ENCODE measurements at regions not wholly inside any gene's neighbourhood (a gene's known extent, or its start where the extent isn't known, plus 50 kb on each side); places are given as distances from the start of the nearest gene placed in this dataset.

DNA sequence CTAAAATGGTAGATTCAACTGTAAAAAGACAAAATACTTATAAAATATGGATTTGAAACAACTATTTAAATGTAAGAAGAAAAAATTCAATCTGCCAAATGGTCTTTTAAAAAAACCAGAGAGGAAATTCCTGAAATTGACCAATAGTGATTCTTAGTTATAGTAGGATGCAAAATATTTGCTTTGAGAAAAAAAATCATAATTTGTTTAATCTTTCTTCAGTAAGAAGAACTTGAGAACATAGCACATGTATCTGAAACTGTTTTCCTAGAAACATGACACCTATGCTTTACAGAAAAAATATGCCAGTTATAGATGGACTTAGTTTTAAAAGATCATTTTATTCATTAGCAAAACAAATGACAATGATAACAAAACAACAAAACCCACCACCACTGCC is 186.9 kb upstream of the CD180 start:
- DNase-seq: no peak

DNA sequence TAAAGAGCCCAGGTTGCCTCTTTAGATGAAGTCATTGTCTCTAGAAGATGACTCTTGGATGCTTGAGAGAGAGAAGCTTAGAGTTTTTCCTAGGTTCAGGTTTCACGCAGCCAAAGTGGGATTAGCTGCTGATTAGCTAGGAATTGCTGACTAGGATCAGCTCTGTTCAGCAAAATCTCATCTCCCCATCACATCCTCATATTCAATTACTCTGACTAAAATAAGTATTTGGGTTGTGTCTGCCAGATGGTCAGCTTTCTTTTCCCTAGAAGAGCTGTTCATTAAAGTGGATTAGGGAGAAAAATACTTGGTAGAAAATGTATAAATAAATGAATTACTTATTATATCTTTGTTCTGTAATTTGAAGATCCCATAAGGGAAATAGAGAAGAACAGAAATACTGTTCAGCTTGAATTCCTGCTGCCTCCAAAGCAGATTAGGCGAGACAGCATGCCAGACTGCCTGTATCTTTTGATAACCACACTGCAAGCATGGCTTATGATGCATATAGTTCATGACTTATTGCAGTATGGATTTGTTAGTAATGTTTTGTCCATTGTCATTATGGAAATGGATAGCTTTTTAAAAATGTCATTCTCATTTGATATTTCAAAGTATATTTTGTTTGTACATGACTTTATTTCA is 184.8 kb upstream of the CD180 start:
- no peak for DNase-seq

DNA sequence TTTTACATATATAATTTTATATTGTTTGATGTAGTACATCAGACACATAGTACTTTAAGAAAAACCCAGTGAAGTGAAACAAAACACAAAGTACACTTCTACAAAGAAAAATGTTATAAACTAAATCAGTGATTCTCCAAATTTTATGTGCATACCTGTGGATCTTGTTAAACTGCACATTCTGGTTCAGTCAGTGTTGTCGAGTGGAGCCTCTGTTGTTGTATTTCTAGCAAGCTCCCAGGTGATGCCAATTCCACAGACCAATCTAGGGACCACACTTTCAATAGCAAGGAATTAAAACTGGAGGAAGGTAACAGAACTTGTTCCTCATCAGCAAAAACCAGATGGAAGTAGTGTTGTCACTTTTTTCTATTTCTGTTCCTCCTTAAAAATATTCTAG is 183.8 kb upstream of the CD180 start:
- no peak for DNase-seq

DNA sequence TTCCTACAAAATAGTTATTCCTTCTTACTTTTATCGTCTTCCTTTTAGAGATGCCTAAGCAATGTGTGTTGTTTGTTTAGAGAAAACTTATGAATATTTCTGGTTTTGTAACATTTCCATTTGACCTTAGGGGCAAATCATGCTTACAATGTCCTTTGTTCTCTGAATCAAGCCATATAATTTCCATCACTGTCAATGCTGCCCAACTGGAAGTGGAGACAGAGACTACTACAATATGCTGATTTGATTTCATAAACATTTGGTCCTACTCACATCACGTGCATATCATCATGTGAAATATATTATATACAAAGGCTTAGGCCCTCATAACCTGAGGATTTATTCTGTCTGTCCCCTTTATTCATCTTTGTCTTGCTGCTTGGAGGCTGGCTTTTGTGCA is 183.2 kb upstream of the CD180 start:
- DNase-seq: no peak

DNA sequence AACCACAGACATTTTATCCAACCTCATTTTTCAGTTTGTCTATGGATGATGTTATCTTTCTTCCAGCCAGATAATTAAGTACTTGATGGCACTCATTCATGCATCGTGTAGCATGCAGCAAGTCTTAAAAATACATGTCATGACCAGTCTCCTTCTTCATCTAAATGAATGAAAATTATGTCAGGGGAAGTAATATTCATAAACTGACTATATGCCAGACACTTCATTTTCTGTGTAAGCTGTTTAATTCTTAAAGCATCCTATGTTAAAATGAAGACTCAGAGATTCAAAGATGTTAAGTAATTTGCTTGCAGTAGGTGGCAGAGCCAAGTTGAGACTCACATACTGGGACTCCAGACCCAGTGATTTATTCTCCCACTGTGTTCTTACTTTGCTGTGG is 181.7 kb upstream of the CD180 start:
- DNase-seq: no peak

DNA sequence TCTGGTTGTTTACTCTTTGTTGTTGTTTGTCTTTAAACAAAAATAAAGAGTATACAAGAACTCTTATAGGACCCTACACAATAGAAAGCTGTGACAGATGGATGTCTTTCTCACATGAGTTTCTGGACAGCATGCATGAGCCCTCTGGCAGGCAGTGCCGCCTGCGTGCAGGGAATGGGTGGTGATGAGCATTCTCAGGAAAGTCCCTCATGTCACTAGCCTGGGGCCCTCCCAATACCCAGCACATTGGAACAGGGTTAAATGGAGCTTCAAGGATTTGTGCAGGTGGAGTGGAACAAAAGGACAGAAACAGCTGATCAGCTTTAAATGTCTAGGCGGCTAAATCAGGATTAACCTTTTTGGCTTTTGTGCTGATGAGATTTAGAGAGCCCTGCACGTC is 181.0 kb upstream of the CD180 start:
- no peak for DNase-seq

DNA sequence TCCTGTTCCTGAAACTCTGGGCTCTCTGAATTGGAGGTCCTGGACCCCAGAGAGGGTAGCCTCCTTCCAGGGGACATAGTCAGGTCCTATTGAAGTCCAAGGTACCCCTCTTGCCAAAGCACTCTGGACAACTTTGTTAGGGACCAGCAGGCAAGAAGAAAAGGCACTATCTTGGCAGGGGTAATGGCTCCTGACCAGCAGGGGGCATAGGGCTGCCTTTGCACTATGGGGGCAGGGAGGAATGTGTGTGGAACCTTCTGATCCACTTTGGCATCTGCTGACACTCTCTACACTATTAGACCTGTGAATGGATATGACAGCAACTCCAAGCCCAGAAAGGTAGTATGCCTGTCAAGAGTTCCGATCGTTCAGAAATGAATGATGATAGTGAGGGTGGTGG is 179.0 kb upstream of the CD180 start:
- no peak for DNase-seq

DNA sequence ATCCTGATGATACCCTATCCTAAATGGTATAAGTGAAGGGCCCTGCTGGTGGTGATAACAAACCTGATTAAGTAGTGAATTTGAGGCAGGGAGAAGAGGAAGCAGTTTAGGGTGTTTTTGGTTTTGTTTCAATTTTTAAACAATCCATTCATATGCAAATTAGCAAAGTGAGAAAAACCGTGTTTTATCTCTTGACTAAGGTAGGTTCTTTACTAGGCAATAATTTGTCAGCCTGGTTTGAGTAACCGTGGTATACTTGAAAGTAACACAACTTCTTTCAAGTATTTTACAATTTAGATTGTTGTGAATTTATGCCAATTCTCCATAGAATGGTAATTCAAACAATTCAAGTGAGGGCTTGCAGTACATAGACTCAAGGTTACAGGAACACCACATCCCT is 177.8 kb upstream of the CD180 start:
- DNase-seq: no peak

DNA sequence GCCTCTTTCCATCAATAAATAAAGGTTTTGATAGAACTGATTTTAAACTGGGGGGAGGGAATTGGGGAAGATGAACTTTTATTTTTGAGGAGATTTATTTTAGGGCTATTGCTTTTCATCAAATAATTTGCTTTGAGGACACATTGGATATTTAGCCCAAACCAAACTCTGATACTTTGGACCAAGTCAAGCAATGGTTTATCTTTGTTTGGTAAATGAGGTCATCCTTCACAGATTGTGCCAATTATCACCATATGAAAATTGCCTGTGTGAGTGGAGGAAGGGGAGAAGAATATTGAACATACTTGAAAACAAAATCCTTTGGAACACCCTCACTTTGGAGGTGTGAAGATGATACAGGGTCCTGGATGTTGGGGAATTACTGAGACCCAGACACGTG is 176.9 kb upstream of the CD180 start:
- no peak for DNase-seq

DNA sequence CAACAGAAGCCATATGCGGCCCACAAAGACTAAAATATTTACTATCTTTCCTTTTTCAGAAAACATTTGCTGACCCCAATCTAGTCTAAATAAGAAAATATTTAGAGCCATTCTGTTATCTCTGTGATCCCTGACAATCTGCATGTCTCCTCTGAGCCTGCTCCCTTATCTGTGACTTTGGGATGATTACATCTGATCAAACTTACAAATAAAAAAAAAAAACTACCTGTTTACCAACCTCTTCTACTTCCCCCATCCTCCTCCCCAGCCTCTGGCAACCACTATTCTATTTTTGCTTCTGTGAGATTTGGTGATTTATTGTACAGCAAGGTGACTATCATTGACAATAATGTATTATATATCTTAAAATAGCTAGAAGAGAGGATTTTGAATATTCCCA is 176.3 kb upstream of the CD180 start:
- no peak for DNase-seq

DNA sequence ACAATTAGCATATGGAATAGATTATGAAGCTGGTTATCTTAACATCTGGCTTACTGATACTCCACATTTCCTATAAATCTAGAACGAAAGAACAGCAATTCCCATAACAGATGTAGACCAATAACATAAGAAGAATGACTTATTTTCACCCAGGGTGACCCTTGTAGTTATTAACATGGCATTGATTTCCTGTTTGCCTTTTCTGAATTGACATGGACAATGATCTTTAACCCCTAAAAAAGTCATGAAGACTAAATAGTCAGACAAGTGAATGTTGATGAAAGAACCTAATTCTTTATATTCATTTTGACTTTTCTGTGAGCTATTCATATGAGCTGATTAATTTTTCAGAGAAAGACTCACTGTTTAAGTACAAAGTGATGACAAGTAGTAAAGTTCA is 175.3 kb upstream of the CD180 start:
- no peak for DNase-seq

DNA sequence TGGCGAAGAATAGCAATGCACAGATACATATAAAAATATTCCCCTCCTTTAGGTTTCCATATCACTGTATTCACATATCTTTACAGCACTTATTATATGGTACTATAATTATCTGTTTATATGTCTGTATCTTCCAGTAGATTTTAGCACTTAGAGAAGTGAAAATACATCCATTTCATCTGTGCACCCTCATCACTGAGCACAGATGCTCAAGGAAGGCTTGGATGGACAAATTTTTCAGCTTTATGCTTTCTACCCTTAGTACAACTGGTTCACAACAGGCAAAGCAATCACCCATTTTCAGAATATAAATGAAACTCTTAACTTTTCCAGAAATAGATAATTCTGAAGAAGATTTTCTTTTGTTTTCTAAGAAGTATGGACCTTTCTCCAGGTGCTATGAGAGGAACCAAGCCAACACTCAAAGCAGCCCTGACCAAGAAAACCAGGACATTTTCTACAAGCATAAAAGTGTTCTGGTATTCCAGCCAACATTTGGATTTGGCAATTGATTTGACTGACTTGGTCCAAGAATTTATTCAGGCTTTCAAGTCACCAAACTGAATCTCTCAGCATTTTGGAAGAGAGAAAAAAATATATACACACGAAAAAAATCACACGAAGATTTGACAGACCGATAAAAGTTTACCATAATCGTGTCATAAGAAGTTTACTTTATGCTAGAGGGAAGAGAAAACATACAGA is 170.2 kb upstream of the CD180 start:
- DNase-seq: no peak

DNA sequence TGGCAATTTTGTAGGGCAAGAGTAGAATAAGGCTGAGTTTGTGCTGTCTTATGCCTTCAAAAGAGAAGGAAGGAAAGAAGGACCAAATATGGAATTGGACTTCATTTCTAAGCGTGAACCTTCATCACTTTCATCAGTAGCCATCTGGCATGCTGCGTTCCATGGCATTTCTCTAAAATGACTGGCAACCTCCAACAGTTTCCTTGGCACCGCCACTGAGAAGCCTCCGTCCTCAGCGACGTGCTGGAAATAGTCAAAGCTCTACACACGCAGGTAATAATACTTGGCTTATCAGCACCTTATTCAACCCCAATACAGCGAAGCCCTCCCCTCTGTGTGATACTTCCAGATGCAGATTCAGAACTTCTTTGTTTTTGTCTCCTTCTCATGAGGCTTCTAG is 169.7 kb upstream of the CD180 start:
- DNase-seq: no peak

DNA sequence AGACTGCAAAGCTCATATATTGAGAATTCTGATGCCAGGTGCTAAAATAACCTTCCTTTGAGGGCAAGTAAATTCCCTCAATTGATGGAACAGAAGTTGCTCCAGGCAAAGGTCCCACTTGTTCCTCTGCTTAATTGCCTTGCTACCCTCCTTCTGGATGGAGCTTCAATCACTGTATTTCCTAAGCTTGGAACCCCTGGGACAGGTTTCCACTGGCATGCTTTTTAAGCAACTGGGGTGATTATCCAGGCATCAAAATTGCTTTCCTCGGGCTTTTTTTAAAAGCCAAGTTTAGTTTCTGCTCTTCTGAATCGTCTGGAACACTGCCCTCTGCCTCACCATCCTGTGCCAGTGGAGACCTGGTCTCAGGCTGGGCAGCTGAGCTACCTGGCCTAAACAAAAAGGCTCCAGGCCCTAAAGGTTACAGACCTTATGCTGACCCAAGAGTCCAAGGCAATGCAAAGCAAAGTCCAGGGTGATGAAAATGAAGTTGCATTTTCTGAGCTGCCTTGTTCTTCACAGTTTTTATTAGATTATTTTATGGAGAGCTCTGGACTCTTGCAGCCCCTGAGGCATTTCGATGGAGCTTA is 167.9 kb upstream of the CD180 start:
- no peak for DNase-seq

DNA sequence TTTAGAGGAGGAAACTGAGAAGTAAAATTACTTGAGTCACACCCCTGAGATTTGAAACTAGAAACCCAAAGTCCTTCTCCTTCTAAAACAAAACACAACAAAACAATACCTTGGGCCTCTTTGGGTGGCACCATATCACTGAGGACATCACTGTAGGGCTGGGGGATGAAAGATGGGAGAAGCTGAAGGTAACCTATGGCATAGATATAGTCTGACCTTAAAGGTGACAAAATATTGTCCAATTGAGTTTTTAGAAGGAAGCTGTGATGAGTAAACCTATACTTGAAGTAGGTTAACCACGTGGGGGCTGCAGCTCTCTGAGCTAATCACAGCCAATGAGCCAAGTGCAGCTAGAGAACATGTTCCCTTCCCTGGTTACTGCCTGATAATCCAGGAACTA is 167.4 kb upstream of the CD180 start:
- no peak for DNase-seq

DNA sequence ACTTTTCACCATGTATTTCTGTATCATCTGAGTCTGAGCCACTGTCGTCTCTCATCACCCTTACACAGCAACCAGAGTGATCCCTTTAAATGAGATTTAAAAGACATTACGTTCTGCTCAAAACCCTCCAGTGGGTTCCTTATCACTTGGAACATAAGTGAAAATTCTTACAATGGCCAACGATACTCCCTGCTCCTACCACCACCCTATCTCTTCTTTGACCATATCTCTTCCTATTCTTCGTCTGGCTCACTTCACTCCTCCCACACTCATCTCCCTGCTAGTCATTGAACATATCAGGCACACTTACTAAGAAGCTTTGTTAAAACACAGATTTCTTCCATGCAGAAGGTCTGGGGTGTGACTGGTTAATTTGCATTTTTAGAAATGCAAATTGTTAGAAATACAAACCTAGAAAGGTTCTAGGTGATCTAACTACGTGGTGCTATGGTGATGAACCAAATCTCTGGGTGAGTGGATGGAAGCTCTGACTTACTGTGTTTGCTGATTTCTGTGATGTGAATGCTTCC is 166.6 kb upstream of the CD180 start:
- no peak for DNase-seq

DNA sequence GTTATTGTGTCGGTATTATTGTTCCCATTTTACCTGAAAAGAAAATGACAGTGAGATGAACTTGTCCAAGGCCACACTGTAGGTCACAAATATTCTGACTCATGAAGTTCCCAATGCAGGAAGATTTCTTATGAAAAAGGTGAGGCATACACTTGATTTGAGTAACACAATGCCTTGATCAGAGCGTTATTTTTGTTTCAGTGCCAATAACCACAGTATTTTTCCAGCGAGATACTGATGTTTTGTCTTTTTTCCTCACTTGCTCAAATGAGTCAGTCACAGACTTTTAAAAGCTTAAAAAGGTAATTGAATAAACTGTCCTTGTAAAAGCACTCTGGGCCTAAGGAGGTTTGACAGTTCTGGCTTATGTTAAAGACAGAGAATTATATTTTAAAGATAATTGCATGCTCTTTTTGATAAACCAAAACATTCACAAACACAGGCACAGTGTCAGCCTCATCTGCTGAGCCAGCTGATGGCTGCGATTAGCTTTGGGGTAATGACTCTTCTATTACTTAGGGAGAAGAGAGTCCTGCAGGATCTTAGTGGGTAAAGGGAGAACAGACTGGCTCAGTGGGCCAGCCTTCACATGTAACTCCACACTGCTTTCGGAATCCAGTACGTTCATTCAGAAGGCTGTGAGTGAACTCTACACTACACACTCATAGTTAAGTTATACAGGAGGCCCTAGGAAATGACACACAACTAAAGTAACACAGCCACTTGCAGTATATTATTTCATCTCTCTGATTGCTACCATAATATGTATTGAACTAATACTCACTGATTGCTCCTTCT is 165.5 kb upstream of the CD180 start:
- DNase-seq: no peak

DNA sequence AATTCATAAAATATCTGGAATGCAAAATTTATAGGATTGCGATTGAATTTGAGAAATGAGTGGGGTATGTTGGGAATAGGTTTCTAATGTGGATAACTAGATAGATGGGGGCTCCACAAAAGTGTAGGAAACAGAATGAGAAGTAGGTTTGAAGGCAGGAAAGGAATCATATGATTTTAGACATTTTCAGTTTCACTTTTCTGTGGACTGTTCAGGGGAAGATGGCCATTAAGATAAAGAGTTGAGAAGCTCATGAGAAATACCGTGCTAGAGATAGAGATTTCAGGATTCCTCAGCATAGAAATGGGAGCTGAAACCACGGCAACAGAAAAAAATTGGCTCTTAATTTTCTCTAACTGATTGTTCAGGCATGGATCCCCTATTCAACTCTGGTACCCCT is 163.4 kb upstream of the CD180 start:
- DNase-seq: no peak

DNA sequence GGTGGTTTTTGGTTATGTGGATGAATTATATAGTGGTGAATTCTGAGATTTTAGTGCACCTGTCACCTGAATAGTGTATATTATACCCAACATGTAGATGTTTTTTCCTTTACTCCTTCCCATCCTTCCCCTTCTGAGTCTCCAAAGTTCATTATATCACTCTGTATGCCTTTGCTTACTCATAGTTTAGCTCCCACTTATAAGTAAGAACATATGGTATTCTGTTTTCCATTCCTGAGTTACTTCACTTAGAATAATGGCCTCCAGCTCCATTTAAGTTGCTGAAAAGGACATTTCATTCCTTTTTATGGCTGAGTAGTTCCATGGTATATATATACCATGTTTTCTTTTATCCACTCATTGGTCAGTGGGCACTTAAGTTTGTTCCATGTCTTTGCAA is 161.6 kb upstream of the CD180 start:
- no peak for DNase-seq

DNA sequence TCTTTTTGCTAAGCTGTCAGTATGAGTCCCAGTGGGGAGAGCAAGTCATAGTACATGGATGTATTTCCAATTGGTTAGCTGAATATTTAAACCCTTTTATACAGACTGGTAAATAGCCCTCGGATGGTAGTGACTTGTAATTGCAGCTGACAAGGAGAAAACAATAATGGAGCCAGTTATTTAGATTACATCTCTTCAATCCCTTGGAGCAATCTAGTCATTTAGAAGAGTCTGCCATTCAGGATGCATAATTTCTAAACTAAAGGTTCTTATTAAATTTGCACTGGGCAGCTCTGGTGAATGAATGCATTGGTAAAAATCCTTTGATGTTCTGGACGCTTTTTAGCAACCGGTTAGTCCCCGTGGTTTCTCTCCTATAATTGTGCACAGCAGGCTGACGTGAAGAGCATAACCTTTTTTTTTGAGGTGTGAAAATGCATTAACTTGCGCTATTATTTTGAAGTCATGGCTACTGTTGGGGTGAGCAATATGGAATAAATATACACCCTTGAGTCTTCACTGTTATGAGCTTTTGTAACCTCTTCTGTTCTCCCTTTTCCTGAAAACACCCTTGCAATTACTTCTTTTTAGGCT is 158.6 kb upstream of the CD180 start:
- no peak for DNase-seq

DNA sequence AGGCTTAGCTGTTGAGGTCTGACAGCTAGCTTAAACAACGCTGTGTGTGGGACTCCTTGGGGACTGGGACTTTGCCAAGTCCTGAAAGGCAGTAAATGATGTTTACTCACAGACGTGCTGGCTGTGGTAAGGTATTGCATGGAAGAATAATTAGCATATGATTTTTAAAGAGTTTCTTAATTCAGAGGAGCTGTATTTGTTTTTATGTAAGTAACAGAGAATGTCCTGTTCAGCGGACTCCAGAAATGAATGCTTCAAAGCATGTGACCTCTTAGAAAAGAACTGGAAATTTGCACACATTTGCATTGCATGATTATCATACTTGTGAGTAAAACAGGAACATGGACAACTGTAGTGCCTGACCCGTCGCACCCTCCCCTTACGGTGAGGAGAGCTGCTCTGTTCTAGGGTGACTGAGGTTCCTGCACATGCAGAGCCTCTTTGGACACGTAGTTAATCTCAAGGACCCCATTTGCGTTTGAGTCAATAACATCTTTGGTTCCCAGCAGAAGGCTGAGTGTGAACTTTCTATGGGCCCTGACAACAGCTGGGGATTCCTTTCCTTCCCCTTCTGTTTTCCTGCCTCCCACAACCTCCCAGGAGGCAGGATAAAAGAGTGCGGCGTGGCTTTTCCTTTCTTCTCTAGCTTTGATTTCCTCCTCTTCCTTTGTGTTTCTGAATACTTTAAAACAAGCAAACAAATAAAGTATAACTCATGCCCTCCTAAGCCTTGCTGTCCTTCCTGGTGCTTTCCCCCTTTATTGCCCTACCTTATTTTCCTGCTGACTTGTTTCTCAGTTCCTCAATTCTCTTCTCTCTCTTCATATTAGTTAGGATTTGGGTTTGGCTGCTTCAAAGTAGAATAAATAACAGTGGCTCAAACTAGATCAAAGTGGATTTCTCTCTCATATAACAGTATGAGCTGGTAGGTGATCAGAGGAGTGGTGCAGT is 157.2 kb upstream of the CD180 start:
- peak; percentile 70 for DNase-seq

DNA sequence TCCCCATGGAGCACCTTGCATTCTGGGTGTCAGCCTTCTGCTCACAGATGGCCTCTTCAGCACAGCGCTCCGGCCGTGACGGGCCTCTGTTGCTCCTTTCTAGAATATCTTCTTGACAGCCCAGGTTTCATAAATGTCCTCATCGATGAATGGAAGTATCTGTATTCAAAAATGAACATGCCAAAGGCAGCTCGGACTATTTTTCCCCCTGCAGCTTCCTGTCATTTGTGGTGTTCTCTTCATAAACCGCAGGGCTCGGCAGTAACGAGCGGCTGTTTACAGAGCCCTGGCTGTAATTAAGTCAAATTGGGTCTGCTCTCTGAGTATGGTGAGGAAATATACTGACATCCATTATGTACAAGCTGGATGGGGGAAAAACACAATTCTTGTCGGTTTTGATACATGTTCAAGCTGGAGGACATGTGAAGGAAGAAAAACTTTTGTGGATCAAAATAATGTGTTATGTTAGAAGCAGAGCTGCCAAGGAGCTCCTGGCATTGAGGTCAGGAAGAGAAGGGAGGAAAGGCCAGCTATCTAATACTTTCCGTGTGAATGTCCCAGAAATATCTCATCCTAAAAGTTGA is 154.1 kb upstream of the CD180 start:
- DNase-seq: peak; percentile 58
